H1 (cell line): ENCODE measurements at regions not wholly inside any gene's neighbourhood (a gene's known extent, or its start where the extent isn't known, plus 50 kb on each side); places are given as distances from the start of the nearest gene placed in this dataset.

Experiments used
- EP300 ChIP-seq, 2 experiments: IDR thresholded peaks; 1 replicate in 1 of 2; 2 replicates in 1 of 2; pipeline ENCODE4 v1.6.1; 2011 to 2012; ENCODE audit warnings: low read depth in 2 of 2, low read length in 2 of 2, mild to moderate bottlenecking in 2 of 2, borderline replicate concordance in 1 of 2, inconsistent platforms in 1 of 2, moderate library complexity in 1 of 2
- EZH2 ChIP-seq: fragments of 200-600 bp; sonication (generic); IDR thresholded peaks from 2 replicates; pipeline ENCODE4 v1.7.1; 2012; ENCODE audit warnings: low read depth, mild to moderate bottlenecking, moderate library complexity, low read length, inconsistent platforms; ENCODE audit not compliant: severe bottlenecking
- GABPA ChIP-seq: IDR thresholded peaks from 2 replicates; pipeline ENCODE4 v1.6.1; 2011; ENCODE audit warnings: mild to moderate bottlenecking, low read length, moderate library complexity, borderline replicate concordance; ENCODE audit not compliant: insufficient read depth
- KDM5A ChIP-seq: fragments of 200-600 bp; IDR thresholded peaks from 2 replicates; pipeline ENCODE4 v1.7.1; 2012; ENCODE audit warnings: mild to moderate bottlenecking, low read length, inconsistent platforms, mixed read lengths
- PHF8 ChIP-seq: fragments of 200-600 bp; sonication (generic); conservative IDR thresholded peaks from 2 replicates; pipeline ENCODE4 v1.7.1; 2012; ENCODE audit warnings: low read depth, mild to moderate bottlenecking, inconsistent platforms, low read length, moderate library complexity
- POLR2A ChIP-seq, 2 experiments: IDR thresholded peaks; 1 replicate in 1 of 2; 2 replicates in 1 of 2; pipeline ENCODE4 v1.6.1; 2011; ENCODE audit warnings: low read depth in 2 of 2, low read length in 2 of 2, mild to moderate bottlenecking in 2 of 2; ENCODE audit errors: control extremely low read depth in 1 of 2
- RFX5 ChIP-seq: IDR thresholded peaks from 2 replicates; pipeline ENCODE4 v1.6.1; 2011; ENCODE audit warnings: low read depth, low read length, improper control_type of control experiment, borderline replicate concordance
- YY1 ChIP-seq: IDR thresholded peaks from 2 replicates; pipeline ENCODE4 v1.6.1; 2011; ENCODE audit warnings: low read depth, mild to moderate bottlenecking, low read length
- TF ChIP-seq, protein P1 (sequence below), 3 experiments: IDR thresholded peaks; 1 replicate in 2 of 3; 2 replicates in 1 of 3; pipeline versions ENCODE4 v1.5.1 to v1.6.1; 2011; ENCODE audit warnings: low read length in 3 of 3, mild to moderate bottlenecking in 3 of 3, inconsistent platforms in 2 of 3, low read depth in 1 of 3, moderate library complexity in 1 of 3; ENCODE audit not compliant: insufficient read depth in 1 of 3; ENCODE audit errors: control extremely low read depth in 1 of 3
- TF ChIP-seq, protein P2 (sequence below): IDR thresholded peaks from 2 replicates; pipeline ENCODE4 v1.6.1; 2011; ENCODE audit warnings: low read length, improper control_type of control experiment

DNA sequence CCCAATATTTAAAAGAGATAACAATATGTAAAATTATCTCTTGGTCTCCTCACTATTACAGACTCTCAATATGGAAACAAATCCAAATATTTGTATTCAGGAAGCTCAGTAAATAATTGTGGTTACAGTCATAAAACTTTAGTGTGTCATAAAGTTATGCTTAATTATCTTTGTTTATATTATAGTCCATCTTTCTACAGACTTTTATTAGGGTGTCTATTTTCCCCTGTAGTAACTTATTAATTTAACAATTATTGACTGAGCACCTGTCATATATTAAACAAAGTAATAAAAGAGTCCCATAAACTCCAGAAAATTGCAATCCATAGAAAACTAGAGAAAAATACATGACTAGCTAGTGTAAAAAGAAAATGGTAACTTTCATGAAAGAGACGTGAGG lies 61.6 kb upstream of the GPM6A start:
- TF ChIP-seq, protein P1, sequence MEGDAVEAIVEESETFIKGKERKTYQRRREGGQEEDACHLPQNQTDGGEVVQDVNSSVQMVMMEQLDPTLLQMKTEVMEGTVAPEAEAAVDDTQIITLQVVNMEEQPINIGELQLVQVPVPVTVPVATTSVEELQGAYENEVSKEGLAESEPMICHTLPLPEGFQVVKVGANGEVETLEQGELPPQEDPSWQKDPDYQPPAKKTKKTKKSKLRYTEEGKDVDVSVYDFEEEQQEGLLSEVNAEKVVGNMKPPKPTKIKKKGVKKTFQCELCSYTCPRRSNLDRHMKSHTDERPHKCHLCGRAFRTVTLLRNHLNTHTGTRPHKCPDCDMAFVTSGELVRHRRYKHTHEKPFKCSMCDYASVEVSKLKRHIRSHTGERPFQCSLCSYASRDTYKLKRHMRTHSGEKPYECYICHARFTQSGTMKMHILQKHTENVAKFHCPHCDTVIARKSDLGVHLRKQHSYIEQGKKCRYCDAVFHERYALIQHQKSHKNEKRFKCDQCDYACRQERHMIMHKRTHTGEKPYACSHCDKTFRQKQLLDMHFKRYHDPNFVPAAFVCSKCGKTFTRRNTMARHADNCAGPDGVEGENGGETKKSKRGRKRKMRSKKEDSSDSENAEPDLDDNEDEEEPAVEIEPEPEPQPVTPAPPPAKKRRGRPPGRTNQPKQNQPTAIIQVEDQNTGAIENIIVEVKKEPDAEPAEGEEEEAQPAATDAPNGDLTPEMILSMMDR (IDR thresholded peaks at IDR 0.05; ENCODE audit: control extremely low read depth in 1 of 3, insufficient read depth in 1 of 3, low read depth in 1 of 3, low read length in 3 of 3): no peak
- TF ChIP-seq YY1 (no peak), PHF8 (no peak), RFX5 (no peak), KDM5A (no peak), EP300 (IDR thresholded peaks at IDR 0.05; ENCODE audit: borderline replicate concordance in 1 of 2, low read depth in 2 of 2, low read length in 2 of 2) (no peak), EZH2 (no peak), POLR2A (IDR thresholded peaks at IDR 0.05; ENCODE audit: control extremely low read depth in 1 of 2, low read depth in 2 of 2, low read length in 2 of 2) (no peak), GABPA (no peak)
- TF ChIP-seq, protein P2, sequence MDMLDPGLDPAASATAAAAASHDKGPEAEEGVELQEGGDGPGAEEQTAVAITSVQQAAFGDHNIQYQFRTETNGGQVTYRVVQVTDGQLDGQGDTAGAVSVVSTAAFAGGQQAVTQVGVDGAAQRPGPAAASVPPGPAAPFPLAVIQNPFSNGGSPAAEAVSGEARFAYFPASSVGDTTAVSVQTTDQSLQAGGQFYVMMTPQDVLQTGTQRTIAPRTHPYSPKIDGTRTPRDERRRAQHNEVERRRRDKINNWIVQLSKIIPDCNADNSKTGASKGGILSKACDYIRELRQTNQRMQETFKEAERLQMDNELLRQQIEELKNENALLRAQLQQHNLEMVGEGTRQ: no peak
